ENCODE measurements at regions not wholly inside any gene's neighbourhood (a gene's known extent, or its start where the extent isn't known, plus 50 kb on each side); places are given as distances from the start of the nearest gene placed in this dataset.

- no peak overlapping the region for H3K4me3 ChIP-seq (ENCODE audit: low read depth, low read length)
- no peaks in the 10 kb centered on the region for H3K4me1 ChIP-seq (ENCODE audit: control insufficient read depth, insufficient read depth, low read length)
- no peaks in the 10 kb centered on the region for H3K27me3 ChIP-seq (ENCODE audit: control insufficient read depth, insufficient read depth, low read length)
- no peak overlapping the region for H3K9ac ChIP-seq (ENCODE audit: low read depth, low read length)
- no peaks in the 10 kb centered on the region for H3K36me3 ChIP-seq (ENCODE audit: control insufficient read depth, insufficient read depth, low read length)
- H3K27ac ChIP-seq (ENCODE audit: low read depth, low read length), result no peak overlapping the region
- no peaks in the 10 kb centered on the region for H3K9me3 ChIP-seq (ENCODE audit: control insufficient read depth, insufficient read depth, low read length)
Measured at GRCh38 chr6:148173548-148173947, 169.1 kb upstream of the SASH1 start.

- H3K27me3 ChIP-seq (ENCODE audit: control insufficient read depth, insufficient read depth, low read length), result no peaks in the 10 kb centered on the region
- H3K4me3 ChIP-seq (ENCODE audit: low read depth, low read length), result no peak overlapping the region
- H3K9ac ChIP-seq (ENCODE audit: low read depth, low read length), result no peak overlapping the region
- no peak overlapping the region for H3K27ac ChIP-seq (ENCODE audit: low read depth, low read length)
- H3K9me3 ChIP-seq (ENCODE audit: control insufficient read depth, insufficient read depth, low read length), result no peaks in the 10 kb centered on the region
- H3K36me3 ChIP-seq (ENCODE audit: control insufficient read depth, insufficient read depth, low read length), result no peaks in the 10 kb centered on the region
- H3K4me1 ChIP-seq (ENCODE audit: control insufficient read depth, insufficient read depth, low read length), result no peaks in the 10 kb centered on the region
Measured at GRCh38 chr6:148175550-148176188, 167.0 kb upstream of the SASH1 start.

GRCh38 chr6:148177589-148178233 is 164.9 kb upstream of the SASH1 start:
- no peaks in the 10 kb centered on the region for H3K9me3 ChIP-seq (ENCODE audit: control insufficient read depth, insufficient read depth, low read length)
- no peak overlapping the region for H3K27ac ChIP-seq (ENCODE audit: low read depth, low read length)
- H3K9ac ChIP-seq (ENCODE audit: low read depth, low read length), result no peak overlapping the region
- no peaks in the 10 kb centered on the region for H3K36me3 ChIP-seq (ENCODE audit: control insufficient read depth, insufficient read depth, low read length)
- no peaks in the 10 kb centered on the region for H3K27me3 ChIP-seq (ENCODE audit: control insufficient read depth, insufficient read depth, low read length)
- H3K4me3 ChIP-seq (ENCODE audit: low read depth, low read length), result no peak overlapping the region
- no peaks in the 10 kb centered on the region for H3K4me1 ChIP-seq (ENCODE audit: control insufficient read depth, insufficient read depth, low read length)

GRCh38 chr6:148179786-148180185 is 162.9 kb upstream of the SASH1 start:
- Histone ChIP-seq H3K9ac (ENCODE audit: low read depth, low read length) (no peak overlapping the region), H3K9me3 (ENCODE audit: control insufficient read depth, insufficient read depth, low read length) (no peaks in the 10 kb centered on the region), H3K27me3 (ENCODE audit: control insufficient read depth, insufficient read depth, low read length) (no peaks in the 10 kb centered on the region), H3K4me3 (ENCODE audit: low read depth, low read length) (no peak overlapping the region), H3K36me3 (ENCODE audit: control insufficient read depth, insufficient read depth, low read length) (no peaks in the 10 kb centered on the region), H3K4me1 (ENCODE audit: control insufficient read depth, insufficient read depth, low read length) (no peaks in the 10 kb centered on the region), H3K27ac (ENCODE audit: low read depth, low read length) (no peak overlapping the region)

GRCh38 chr6:148182378-148182777 is 160.3 kb upstream of the SASH1 start:
- Histone ChIP-seq H3K4me3 (ENCODE audit: low read depth, low read length) (no peak overlapping the region), H3K9ac (ENCODE audit: low read depth, low read length) (no peak overlapping the region), H3K9me3 (ENCODE audit: control insufficient read depth, insufficient read depth, low read length) (no peaks in the 10 kb centered on the region), H3K36me3 (ENCODE audit: control insufficient read depth, insufficient read depth, low read length) (no peaks in the 10 kb centered on the region), H3K27me3 (ENCODE audit: control insufficient read depth, insufficient read depth, low read length) (no peaks in the 10 kb centered on the region), H3K4me1 (ENCODE audit: control insufficient read depth, insufficient read depth, low read length) (no peaks in the 10 kb centered on the region), H3K27ac (ENCODE audit: low read depth, low read length) (no peak overlapping the region)

- H3K36me3 ChIP-seq (ENCODE audit: control insufficient read depth, insufficient read depth, low read length), result no peaks in the 10 kb centered on the region
- no peaks in the 10 kb centered on the region for H3K27me3 ChIP-seq (ENCODE audit: control insufficient read depth, insufficient read depth, low read length)
- H3K27ac ChIP-seq (ENCODE audit: low read depth, low read length), result no peak overlapping the region
- no peak overlapping the region for H3K4me3 ChIP-seq (ENCODE audit: low read depth, low read length)
- no peaks in the 10 kb centered on the region for H3K9me3 ChIP-seq (ENCODE audit: control insufficient read depth, insufficient read depth, low read length)
- no peak overlapping the region for H3K9ac ChIP-seq (ENCODE audit: low read depth, low read length)
- no peaks in the 10 kb centered on the region for H3K4me1 ChIP-seq (ENCODE audit: control insufficient read depth, insufficient read depth, low read length)
Measured at GRCh38 chr6:148183776-148184175, 158.9 kb upstream of the SASH1 start.

- Histone ChIP-seq H3K27me3 (ENCODE audit: control insufficient read depth, insufficient read depth, low read length) (no peaks in the 10 kb centered on the region), H3K27ac (ENCODE audit: low read depth, low read length) (no peak overlapping the region), H3K4me1 (ENCODE audit: control insufficient read depth, insufficient read depth, low read length) (no peaks in the 10 kb centered on the region), H3K9me3 (ENCODE audit: control insufficient read depth, insufficient read depth, low read length) (no peaks in the 10 kb centered on the region), H3K9ac (ENCODE audit: low read depth, low read length) (no peak overlapping the region), H3K36me3 (ENCODE audit: control insufficient read depth, insufficient read depth, low read length) (no peaks in the 10 kb centered on the region), H3K4me3 (ENCODE audit: low read depth, low read length) (no peak overlapping the region)
Measured at GRCh38 chr6:148186916-148187315, 155.7 kb upstream of the SASH1 start.

GRCh38 chr6:148192310-148192709 is 150.3 kb upstream of the SASH1 start:
- H3K9ac ChIP-seq (ENCODE audit: low read depth, low read length), result no peak overlapping the region
- no peak overlapping the region for H3K4me3 ChIP-seq (ENCODE audit: low read depth, low read length)
- H3K27me3 ChIP-seq (ENCODE audit: control insufficient read depth, insufficient read depth, low read length), result no peaks in the 10 kb centered on the region
- H3K4me1 ChIP-seq (ENCODE audit: control insufficient read depth, insufficient read depth, low read length), result no peaks in the 10 kb centered on the region
- no peaks in the 10 kb centered on the region for H3K36me3 ChIP-seq (ENCODE audit: control insufficient read depth, insufficient read depth, low read length)
- no peak overlapping the region for H3K27ac ChIP-seq (ENCODE audit: low read depth, low read length)
- H3K9me3 ChIP-seq (ENCODE audit: control insufficient read depth, insufficient read depth, low read length), result no peaks in the 10 kb centered on the region

GRCh38 chr6:148193063-148193680 is 149.5 kb upstream of the SASH1 start:
- Histone ChIP-seq H3K4me3 (ENCODE audit: low read depth, low read length) (no peak overlapping the region), H3K36me3 (ENCODE audit: control insufficient read depth, insufficient read depth, low read length) (no peaks in the 10 kb centered on the region), H3K4me1 (ENCODE audit: control insufficient read depth, insufficient read depth, low read length) (no peaks in the 10 kb centered on the region), H3K27me3 (ENCODE audit: control insufficient read depth, insufficient read depth, low read length) (no peaks in the 10 kb centered on the region), H3K27ac (ENCODE audit: low read depth, low read length) (no peak overlapping the region), H3K9ac (ENCODE audit: low read depth, low read length) (no peak overlapping the region), H3K9me3 (ENCODE audit: control insufficient read depth, insufficient read depth, low read length) (no peaks in the 10 kb centered on the region)

- Histone ChIP-seq H3K9ac (ENCODE audit: low read depth, low read length) (no peak overlapping the region), H3K4me1 (ENCODE audit: control insufficient read depth, insufficient read depth, low read length) (no peaks in the 10 kb centered on the region), H3K9me3 (ENCODE audit: control insufficient read depth, insufficient read depth, low read length) (no peaks in the 10 kb centered on the region), H3K4me3 (ENCODE audit: low read depth, low read length) (no peak overlapping the region), H3K36me3 (ENCODE audit: control insufficient read depth, insufficient read depth, low read length) (no peaks in the 10 kb centered on the region), H3K27ac (ENCODE audit: low read depth, low read length) (no peak overlapping the region), H3K27me3 (ENCODE audit: control insufficient read depth, insufficient read depth, low read length) (no peaks in the 10 kb centered on the region)
Measured at GRCh38 chr6:148195511-148195910, 147.1 kb upstream of the SASH1 start.

GRCh38 chr6:148199584-148199983 is 143.1 kb upstream of the SASH1 start:
- Histone ChIP-seq H3K9me3 (ENCODE audit: control insufficient read depth, insufficient read depth, low read length) (no peaks in the 10 kb centered on the region), H3K9ac (ENCODE audit: low read depth, low read length) (no peak overlapping the region), H3K36me3 (ENCODE audit: control insufficient read depth, insufficient read depth, low read length) (no peaks in the 10 kb centered on the region), H3K4me1 (ENCODE audit: control insufficient read depth, insufficient read depth, low read length) (no peaks in the 10 kb centered on the region), H3K27ac (ENCODE audit: low read depth, low read length) (no peak overlapping the region), H3K4me3 (ENCODE audit: low read depth, low read length) (no peak overlapping the region), H3K27me3 (ENCODE audit: control insufficient read depth, insufficient read depth, low read length) (no peaks in the 10 kb centered on the region)
